ENCODE measurements at regions not wholly inside any gene's neighbourhood (a gene's known extent, or its start where the extent isn't known, plus 50 kb on each side); places are given as distances from the start of the nearest gene placed in this dataset.

DNA sequence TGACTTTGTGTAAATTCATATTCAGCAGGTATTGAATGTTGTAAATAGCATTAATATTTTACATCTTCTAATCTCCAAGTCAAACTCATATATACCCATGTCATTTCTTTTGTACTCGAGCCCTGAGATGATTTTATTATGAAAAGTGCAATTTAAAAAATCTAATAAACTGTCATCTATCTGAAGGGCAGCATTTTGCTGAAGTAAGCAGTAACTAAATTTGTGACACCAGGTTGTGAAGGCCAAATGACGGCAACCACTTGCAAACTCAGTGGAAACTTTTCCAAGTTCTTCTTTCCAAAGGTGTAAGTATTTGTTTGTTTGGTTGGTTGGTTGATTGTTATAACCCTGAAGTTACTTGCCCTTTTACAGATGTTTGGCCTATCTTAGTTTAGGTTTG, 188.3 kb downstream of the GPR37 start:
- TF ChIP-seq KDM1A (IDR thresholded peaks at IDR 0.05; ENCODE audit: low read depth) (no peak), POLR2A (IDR thresholded peaks at IDR 0.05; ENCODE audit: low read length) (no peak), CTCF (IDR thresholded peaks at IDR 0.05) (no peak), REST (IDR thresholded peaks at IDR 0.05) (no peak), EHMT2 (IDR thresholded peaks at IDR 0.05; ENCODE audit: low read depth) (no peak), PHF8 (IDR thresholded peaks at IDR 0.05; ENCODE audit: borderline replicate concordance, low read depth) (no peak), MAFK (IDR thresholded peaks at IDR 0.05; ENCODE audit: partially characterized antibody) (peak; percentile 53), RAD21 (conservative IDR thresholded peaks at IDR 0.05 in 1 of 2, IDR thresholded peaks at IDR 0.05 in 1 of 2) (no peak), POLR2AphosphoS2 (conservative IDR thresholded peaks at IDR 0.05; ENCODE audit: low read length) (no peak)

Measured in A549 (cell line).